ENCODE measurements at regions not wholly inside any gene's neighbourhood (a gene's known extent, or its start where the extent isn't known, plus 50 kb on each side); places are given as distances from the start of the nearest gene placed in this dataset.

GRCh38 chr3:132854856-132855535, 132.8 kb upstream of the NPHP3 start:
- Histone ChIP-seq H3K36me3 (no peaks in the 10 kb centered on the region), H3K4me3 (no peak overlapping the region), H3K27me3 (peaks cover 8% of the 10 kb centered on the region), H3K9me3 (no peaks in the 10 kb centered on the region)
- no peak for DNase-seq

- Histone ChIP-seq H3K36me3 (no peaks in the 10 kb centered on the region), H3K9me3 (no peaks in the 10 kb centered on the region), H3K4me3 (no peak overlapping the region), H3K27me3 (peaks cover 3% of the 10 kb centered on the region)
- no peak for DNase-seq
Measured at GRCh38 chr3:132847849-132848625, 125.8 kb upstream of the NPHP3 start.

- Histone ChIP-seq H3K27me3 (no peaks in the 10 kb centered on the region; the same call in 1 of the 2 replicates), H3K36me3 (no peaks in the 10 kb centered on the region), H3K4me3 (no peak overlapping the region), H3K9me3 (no peaks in the 10 kb centered on the region)
- no peak for DNase-seq
Measured at GRCh38 chr3:132843851-132844553, 121.8 kb upstream of the NPHP3 start.

GRCh38 chr3:132843349-132843748, 121.1 kb upstream of the NPHP3 start:
- Histone ChIP-seq H3K9me3 (no peaks in the 10 kb centered on the region), H3K27me3 (no peaks in the 10 kb centered on the region; the same call in 1 of the 2 replicates), H3K36me3 (no peaks in the 10 kb centered on the region), H3K4me3 (no peak overlapping the region)
- no peak for DNase-seq

GRCh38 chr3:132841621-132842020, 119.4 kb upstream of the NPHP3 start:
- H3K36me3 ChIP-seq = no peaks in the 10 kb centered on the region
- no peak for DNase-seq
- H3K9me3 ChIP-seq = no peaks in the 10 kb centered on the region
- H3K4me3 ChIP-seq = no peak overlapping the region
- peaks cover 2% of the 10 kb centered on the region; the same call in 1 of the 2 replicates for H3K27me3 ChIP-seq

- no peaks in the 10 kb centered on the region for H3K36me3 ChIP-seq
- DNase-seq = no peak
- peaks cover 2% of the 10 kb centered on the region; the same call in 1 of the 2 replicates for H3K27me3 ChIP-seq
- no peaks in the 10 kb centered on the region for H3K9me3 ChIP-seq
- H3K4me3 ChIP-seq = no peak overlapping the region
Measured at GRCh38 chr3:132840201-132840700, 118.0 kb upstream of the NPHP3 start.

- no peaks in the 10 kb centered on the region for H3K9me3 ChIP-seq
- peaks cover 6% of the 10 kb centered on the region; the same call in 1 of the 2 replicates for H3K27me3 ChIP-seq
- no peak overlapping the region for H3K4me3 ChIP-seq
- no peak for DNase-seq
- no peaks in the 10 kb centered on the region for H3K36me3 ChIP-seq
Measured at GRCh38 chr3:132838477-132838876, 116.3 kb upstream of the NPHP3 start.

- no peak for DNase-seq
- H3K36me3 ChIP-seq = no peaks in the 10 kb centered on the region
- H3K9me3 ChIP-seq = no peaks in the 10 kb centered on the region
- peaks cover 6% of the 10 kb centered on the region; the same call in 1 of the 2 replicates for H3K27me3 ChIP-seq
- H3K4me3 ChIP-seq = no peak overlapping the region
Measured at GRCh38 chr3:132837615-132838014, 115.4 kb upstream of the NPHP3 start.

GRCh38 chr3:132834356-132834755, 112.1 kb upstream of the NPHP3 start:
- no peaks in the 10 kb centered on the region for H3K36me3 ChIP-seq
- DNase-seq = no peak
- H3K9me3 ChIP-seq = no peaks in the 10 kb centered on the region
- H3K4me3 ChIP-seq = no peak overlapping the region
- H3K27me3 ChIP-seq = peaks cover 6% of the 10 kb centered on the region; the same call in 1 of the 2 replicates

- no peak for DNase-seq
- Histone ChIP-seq H3K36me3 (no peaks in the 10 kb centered on the region), H3K27me3 (no peaks in the 10 kb centered on the region; the same call in 1 of the 2 replicates), H3K4me3 (no peak overlapping the region), H3K9me3 (no peaks in the 10 kb centered on the region)
Measured at GRCh38 chr3:132829101-132829500, 106.9 kb upstream of the NPHP3 start.

- DNase-seq = no peak
- Histone ChIP-seq H3K4me3 (no peak overlapping the region), H3K9me3 (no peaks in the 10 kb centered on the region), H3K36me3 (no peaks in the 10 kb centered on the region), H3K27me3 (peaks cover 5% of the 10 kb centered on the region; the same call in 1 of the 2 replicates)
Measured at GRCh38 chr3:132822837-132823236, 100.6 kb upstream of the NPHP3 start.

GRCh38 chr3:132822266-132822665, 100.1 kb upstream of the NPHP3 start:
- Histone ChIP-seq H3K36me3 (no peaks in the 10 kb centered on the region), H3K27me3 (peaks cover 5% of the 10 kb centered on the region; the same call in 1 of the 2 replicates), H3K4me3 (no peak overlapping the region), H3K9me3 (no peaks in the 10 kb centered on the region)
- no peak for DNase-seq

GRCh38 chr3:132821314-132821713, 99.1 kb upstream of the NPHP3 start:
- peaks cover 5% of the 10 kb centered on the region; the same call in 1 of the 2 replicates for H3K27me3 ChIP-seq
- no peak overlapping the region for H3K4me3 ChIP-seq
- H3K9me3 ChIP-seq = no peaks in the 10 kb centered on the region
- no peaks in the 10 kb centered on the region for H3K36me3 ChIP-seq
- DNase-seq = no peak

- DNase-seq = no peak
- Histone ChIP-seq H3K4me3 (no peak overlapping the region), H3K9me3 (no peaks in the 10 kb centered on the region), H3K36me3 (no peaks in the 10 kb centered on the region), H3K27me3 (peaks cover 10% of the 10 kb centered on the region; the same call in 1 of the 2 replicates)
Measured at GRCh38 chr3:132818251-132818650, 96.0 kb upstream of the NPHP3 start.

- Histone ChIP-seq H3K36me3 (no peaks in the 10 kb centered on the region), H3K9me3 (no peaks in the 10 kb centered on the region), H3K27me3 (peaks cover 10% of the 10 kb centered on the region; the same call in 1 of the 2 replicates), H3K4me3 (no peak overlapping the region)
- no peak for DNase-seq
Measured at GRCh38 chr3:132817646-132818177, 95.5 kb upstream of the NPHP3 start.

- no peak for DNase-seq
- no peaks in the 10 kb centered on the region for H3K36me3 ChIP-seq
Measured at GRCh38 chr3:132805071-132805470, 82.9 kb upstream of the NPHP3 start.

GRCh38 chr3:132804498-132804897, 82.3 kb upstream of the NPHP3 start:
- peak; percentile 10 for DNase-seq
- Histone ChIP-seq H3K27me3 (no peaks in the 10 kb centered on the region), H3K4me3 (no peak overlapping the region), H3K36me3 (no peaks in the 10 kb centered on the region), H3K9me3 (no peaks in the 10 kb centered on the region)

More at GRCh38 chr3:132805071-132805470, 82.9 kb upstream of the NPHP3 start:
- Histone ChIP-seq H3K4me3 (no peak overlapping the region), H3K27me3 (no peaks in the 10 kb centered on the region), H3K9me3 (no peaks in the 10 kb centered on the region)
